ENCODE measurements at regions not wholly inside any gene's neighbourhood (a gene's known extent, or its start where the extent isn't known, plus 50 kb on each side); places are given as distances from the start of the nearest gene placed in this dataset.
A peak's percentile ranks its signal among the peaks of the same experiment; 100 is the strongest.
"Not testable (repeated sequence)": the region's sequence is repeated elsewhere in the genome, so short reads cannot be mapped to it uniquely, and the experiment has no call there.

GRCh38 chr5:100694100-100694499, 158.9 kb downstream of the FAM174A start:
- H3K27ac ChIP-seq, result no peak overlapping the region
- TF ChIP-seq CTCF (conservative IDR thresholded peaks at IDR 0.05) (no peak), ZFX (IDR thresholded peaks at IDR 0.05) (no peak)

GRCh38 chr5:100697970-100698369, 162.8 kb downstream of the FAM174A start:
- TF ChIP-seq CTCF (conservative IDR thresholded peaks at IDR 0.05) (peak; percentile 50), ZFX (IDR thresholded peaks at IDR 0.05) (no peak)

GRCh38 chr5:100706776-100707175, 171.6 kb downstream of the FAM174A start:
- no peak overlapping the region for H3K27ac ChIP-seq
- TF ChIP-seq ZFX (IDR thresholded peaks at IDR 0.05) (no peak), CTCF (conservative IDR thresholded peaks at IDR 0.05) (peak; percentile 33)

More at GRCh38 chr5:100697970-100698369, 162.8 kb downstream of the FAM174A start:
- H3K27ac ChIP-seq, result no peak overlapping the region

- TF ChIP-seq ZFX (IDR thresholded peaks at IDR 0.05), result no peak
- TF ChIP-seq CTCF (conservative IDR thresholded peaks at IDR 0.05), result no peak
- H3K27ac ChIP-seq, result no peak overlapping the region
These were observed 173.5 kb downstream of the FAM174A start for GRCh38 chr5:100708645-100709171.

GRCh38 chr5:100709771-100710170, 174.6 kb downstream of the FAM174A start:
- TF ChIP-seq CTCF (conservative IDR thresholded peaks at IDR 0.05) (no peak), ZFX (IDR thresholded peaks at IDR 0.05) (no peak)
- no peak overlapping the region for H3K27ac ChIP-seq

- H3K27ac ChIP-seq, result not testable (repeated sequence)
These were observed 179.6 kb downstream of the FAM174A start for GRCh38 chr5:100714780-100715179.

- TF ChIP-seq CTCF (conservative IDR thresholded peaks at IDR 0.05) (no peak), ZFX (IDR thresholded peaks at IDR 0.05) (no peak)
These were observed 180.4 kb downstream of the ST8SIA4 start for GRCh38 chr5:100722657-100723056.

GRCh38 chr5:100723229-100723628, 179.9 kb downstream of the ST8SIA4 start:
- no peak overlapping the region for H3K27ac ChIP-seq
- no peak for TF ChIP-seq CTCF (conservative IDR thresholded peaks at IDR 0.05)
- no peak for TF ChIP-seq ZFX (IDR thresholded peaks at IDR 0.05)

More at GRCh38 chr5:100722657-100723056, 180.4 kb downstream of the ST8SIA4 start:
- no peak overlapping the region for H3K27ac ChIP-seq

All from C4-2B (cell line).